Psoas muscle (tissue), 7 donors: ENCODE measurements at regions not wholly inside any gene's neighbourhood (a gene's known extent, or its start where the extent isn't known, plus 50 kb on each side); places are given as distances from the start of the nearest gene placed in this dataset.

ENCODE experiments used
- ATAC-seq, 4 donors: fragments of 200-7000 bp; cut with Tn5 transposase; one replicate each; pipeline ENCODE4 v1.9.1; 2020; ENCODE audit warnings: moderate library complexity in 3 of 4, mild to moderate bottlenecking in 2 of 4
- DNase-seq, 2 donors: peaks; one replicate each; pipeline ENCODE4 v3.0.0-alpha.2; 2020
- H3K27ac ChIP-seq: fragments of 200-600 bp; one replicate; pipeline ENCODE4 v1.8.0; 2022
- H3K27me3 ChIP-seq, 3 donors: fragments of 200-600 bp in 1 of 3; one replicate each; pipeline versions ENCODE4 v1.6.1 to v1.8.0; 2013 to 2022; ENCODE audit warnings: low read length in 2 of 3, mild to moderate bottlenecking in 2 of 3, moderate library complexity in 1 of 3; ENCODE audit not compliant: insufficient read depth in 3 of 3
- H3K36me3 ChIP-seq, 2 donors: fragments of 200-600 bp in 1 of 2; one replicate each; pipeline versions ENCODE4 v1.6.1 to v1.8.0; 2013 to 2022; ENCODE audit warnings: low read depth in 1 of 2, mild to moderate bottlenecking in 1 of 2, moderate library complexity in 1 of 2; ENCODE audit not compliant: insufficient read depth in 1 of 2
- H3K4me1 ChIP-seq: fragments of 200-600 bp; one replicate; pipeline ENCODE4 v1.8.0; 2022
- H3K4me3 ChIP-seq: fragments of 200-600 bp; one replicate; pipeline ENCODE4 v1.8.0; 2022; ENCODE audit warnings: mild to moderate bottlenecking
- H3K9me3 ChIP-seq: fragments of 200-600 bp; one replicate; pipeline ENCODE4 v1.8.0; 2022
- WGBS, 3 donors: extraction: QIAGEN DNeasy Blood & Tissue Kit; methylation state at CpG; one replicate each; pipeline versions ENCODE4 v1.1.6 to v1.1.7; 2013; 5-methylcytosine and 5-hydroxymethylcytosine counted together
- intact Hi-C, 2 donors: fragments of 100-400 bp; cut with DNase I; formaldehyde crosslinking; loops; one replicate each; pipeline versions ENCODE4 v1.11.0 to v1.14.2; 2022
- TF ChIP-seq, protein P1 (sequence below): fragments of 200-600 bp; IDR thresholded peaks from one replicate; pipeline ENCODE4 v1.8.0; 2022; ENCODE audit warnings: antibody characterized with exemption
- donor health status: healthy with polysubstance abuse.
- donor health status: DM: no; HTN: no; CAD: no; lungs with moderate emphysema.
- donor health status: Bipolar disorder and iron deficiency.
- donor health status: healthy.
- donor health status: DM: yes; HTN: yes; CAD: no.
- donor health status: DM: no; HTN: no; CAD: no.
- donor health status: DM: yes; HTN: yes; CAD: no.

DNA sequence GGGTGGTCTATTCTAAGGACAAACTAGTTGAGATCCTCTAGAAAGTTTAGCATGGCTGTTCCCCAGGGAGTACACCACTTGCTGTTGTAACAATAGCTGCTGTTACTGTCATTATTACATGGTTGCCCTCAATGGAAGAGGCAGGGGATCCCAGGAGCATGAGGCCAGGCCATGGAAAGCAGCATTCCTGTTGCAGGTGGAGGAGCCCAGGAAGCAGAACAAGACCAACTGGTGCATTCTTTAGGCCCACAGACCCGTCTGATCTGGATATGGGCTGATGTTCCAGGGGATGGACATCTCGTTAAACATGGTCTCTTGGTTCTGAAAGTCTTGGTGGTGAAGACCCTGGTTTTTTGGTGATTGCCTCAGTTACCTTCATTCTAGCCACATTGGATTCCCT is 109.2 kb upstream of the WSCD2 start:
- no peaks in the 10 kb centered on the region for H3K36me3 ChIP-seq
- H3K9me3 ChIP-seq, result no peaks in the 10 kb centered on the region
- intact Hi-C loops, result no loop called here
- DNase-seq (no peak), ATAC-seq (no peak)
- TF ChIP-seq, protein P1, sequence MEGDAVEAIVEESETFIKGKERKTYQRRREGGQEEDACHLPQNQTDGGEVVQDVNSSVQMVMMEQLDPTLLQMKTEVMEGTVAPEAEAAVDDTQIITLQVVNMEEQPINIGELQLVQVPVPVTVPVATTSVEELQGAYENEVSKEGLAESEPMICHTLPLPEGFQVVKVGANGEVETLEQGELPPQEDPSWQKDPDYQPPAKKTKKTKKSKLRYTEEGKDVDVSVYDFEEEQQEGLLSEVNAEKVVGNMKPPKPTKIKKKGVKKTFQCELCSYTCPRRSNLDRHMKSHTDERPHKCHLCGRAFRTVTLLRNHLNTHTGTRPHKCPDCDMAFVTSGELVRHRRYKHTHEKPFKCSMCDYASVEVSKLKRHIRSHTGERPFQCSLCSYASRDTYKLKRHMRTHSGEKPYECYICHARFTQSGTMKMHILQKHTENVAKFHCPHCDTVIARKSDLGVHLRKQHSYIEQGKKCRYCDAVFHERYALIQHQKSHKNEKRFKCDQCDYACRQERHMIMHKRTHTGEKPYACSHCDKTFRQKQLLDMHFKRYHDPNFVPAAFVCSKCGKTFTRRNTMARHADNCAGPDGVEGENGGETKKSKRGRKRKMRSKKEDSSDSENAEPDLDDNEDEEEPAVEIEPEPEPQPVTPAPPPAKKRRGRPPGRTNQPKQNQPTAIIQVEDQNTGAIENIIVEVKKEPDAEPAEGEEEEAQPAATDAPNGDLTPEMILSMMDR, result no peak
- no peak overlapping the region for H3K27ac ChIP-seq
- 53 to 54% (median 54%) methylated on average over 2 of the region's 2 CpGs for WGBS, 3 donors
- H3K4me3 ChIP-seq, result no peak overlapping the region
- peaks cover 0 to 7% (median 0%) of the 10 kb centered on the region in 3 donors for H3K27me3 ChIP-seq
- no peaks in the 10 kb centered on the region for H3K4me1 ChIP-seq

DNA sequence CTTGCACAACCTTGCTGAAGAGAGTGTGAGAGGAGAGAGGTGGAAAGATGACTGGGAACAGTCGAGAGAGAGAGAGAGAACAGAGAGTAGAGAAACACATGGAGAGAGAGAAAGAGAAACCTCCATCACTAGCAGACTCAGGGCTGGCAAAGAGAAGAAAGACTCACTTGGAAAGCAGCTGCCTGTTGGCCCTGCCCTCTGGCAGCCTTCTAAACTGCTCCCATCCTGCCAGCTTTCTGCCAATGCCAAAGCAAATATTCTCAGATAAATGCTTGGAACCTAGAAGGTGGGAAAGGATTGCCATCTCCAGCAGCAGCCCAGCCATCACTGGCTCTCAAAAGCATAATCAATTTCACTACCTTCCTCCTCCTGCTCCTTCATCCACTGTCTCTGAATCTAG is 107.9 kb upstream of the WSCD2 start:
- no peak overlapping the region for H3K27ac ChIP-seq
- TF ChIP-seq, protein P1, result no peak
- H3K27me3 ChIP-seq, result peaks cover 0 to 7% (median 0%) of the 10 kb centered on the region in 3 donors
- H3K36me3 ChIP-seq, result no peaks in the 10 kb centered on the region
- WGBS, 3 donors, result 51 to 77% (median 60%) methylated on average over 1 of the region's 1 CpG
- ATAC-seq (no peak), DNase-seq (no peak)
- intact Hi-C loops, result no loop called here
- H3K9me3 ChIP-seq, result no peaks in the 10 kb centered on the region
- no peaks in the 10 kb centered on the region for H3K4me1 ChIP-seq
- H3K4me3 ChIP-seq, result no peak overlapping the region

DNA sequence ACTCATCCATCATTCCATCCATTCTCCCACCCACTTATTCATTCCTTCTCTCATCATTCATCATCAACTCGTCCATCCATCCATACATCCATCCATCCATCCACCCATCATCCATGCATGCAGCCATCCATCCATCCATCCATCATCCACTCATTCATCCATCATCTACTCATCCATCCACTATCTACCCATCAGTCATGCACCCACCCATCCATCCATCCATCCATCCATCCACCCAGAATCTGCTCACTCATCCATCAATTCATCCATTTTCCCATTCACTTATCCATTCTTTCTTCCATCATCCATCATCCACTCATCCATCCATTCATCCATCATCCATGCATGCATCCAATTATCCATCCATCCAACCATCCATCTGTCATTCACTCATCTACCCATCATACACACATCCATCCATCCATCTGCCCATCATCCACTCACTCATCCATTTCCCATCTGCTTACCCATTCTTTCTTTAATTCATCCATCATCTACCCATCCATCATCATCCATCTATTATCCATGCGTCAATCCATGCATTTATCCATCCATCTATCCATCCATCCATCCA is 107.1 kb upstream of the WSCD2 start:
- 62 to 73% (median 66%) methylated on average over 2 of the region's 2 CpGs for WGBS, 3 donors
- TF ChIP-seq, protein P1, result no peak
- no peak for ATAC-seq
- no peak overlapping the region for H3K27ac ChIP-seq
- H3K36me3 ChIP-seq, result no peaks in the 10 kb centered on the region
- H3K27me3 ChIP-seq, result peaks cover 0 to 10% (median 0%) of the 10 kb centered on the region in 3 donors
- DNase-seq, result no peak
- intact Hi-C loops, result no loop called here
- H3K9me3 ChIP-seq, result no peaks in the 10 kb centered on the region
- no peak overlapping the region for H3K4me3 ChIP-seq
- no peaks in the 10 kb centered on the region for H3K4me1 ChIP-seq

DNA sequence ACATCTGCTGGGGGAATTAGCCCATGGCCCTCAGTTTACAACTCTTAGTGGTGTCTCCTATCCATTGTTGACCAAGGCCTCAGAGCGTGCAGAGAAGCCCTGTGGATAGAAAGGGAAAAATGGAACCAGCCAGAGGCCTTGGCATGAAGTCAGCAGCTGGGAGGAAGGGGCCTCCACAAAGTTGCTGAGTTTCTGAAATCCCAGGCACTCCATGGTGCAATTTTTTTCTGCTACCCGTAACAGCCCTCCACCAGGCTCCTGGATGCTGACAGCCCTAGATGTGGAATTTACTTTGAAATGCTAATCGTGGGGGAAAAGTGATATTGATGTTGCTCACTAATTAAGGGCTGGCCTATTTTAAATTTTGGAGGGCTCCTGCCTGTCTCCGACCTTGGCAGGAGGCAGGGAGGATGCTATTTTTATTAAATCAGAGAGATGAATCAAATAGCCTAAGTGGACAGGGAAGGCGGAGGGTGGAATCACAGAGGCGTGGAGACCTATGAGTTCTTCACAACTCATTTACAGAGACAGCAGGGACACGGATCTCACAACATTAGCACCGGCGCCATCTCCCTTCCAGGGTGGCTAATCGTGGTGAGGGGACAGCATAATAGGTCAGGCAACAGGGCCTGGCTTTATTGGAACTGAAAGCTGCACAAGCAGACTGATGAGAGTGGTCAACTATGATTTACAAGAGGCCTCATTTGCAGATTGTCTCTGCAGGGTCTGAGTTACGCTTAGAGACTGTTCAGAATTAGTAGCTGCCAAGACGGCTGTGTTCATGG is 99.8 kb upstream of the WSCD2 start:
- Histone ChIP-seq H3K27ac (no peak overlapping the region), H3K36me3 (no peaks in the 10 kb centered on the region), H3K4me3 (no peak overlapping the region), H3K27me3 (peaks cover 0 to 16% (median 6%) of the 10 kb centered on the region in 3 donors), H3K9me3 (no peaks in the 10 kb centered on the region), H3K4me1 (no peaks in the 10 kb centered on the region)
- no peak for DNase-seq
- ATAC-seq, result no peak
- WGBS, 3 donors, result 40 to 41% (median 40%) methylated on average over 12 of the region's 12 CpGs
- TF ChIP-seq, protein P1, result no peak
- intact Hi-C loops, result no loop called here
